Loucy (cell line): ENCODE measurements at regions not wholly inside any gene's neighbourhood (a gene's known extent, or its start where the extent isn't known, plus 50 kb on each side); places are given as distances from the start of the nearest gene placed in this dataset.

Source experiments
- H2AFZ ChIP-seq: fragments of 200-600 bp; sonication (generic); 2 replicates; pipeline ENCODE4 v1.6.0; 2016; ENCODE audit warnings: antibody characterized with exemption, mild to moderate bottlenecking, low read length, moderate library complexity
- H3F3A ChIP-seq: fragments of 200-600 bp; 2 replicates; pipeline ENCODE4 v1.6.0; 2016; ENCODE audit warnings: antibody characterized with exemption, low read depth, mild to moderate bottlenecking
- H3K27me3 ChIP-seq: fragments of 200-600 bp; sonication (generic); 2 replicates; pipeline ENCODE4 v1.6.1; 2014; ENCODE audit warnings: low read length, mild to moderate bottlenecking; ENCODE audit not compliant: insufficient read depth, poor library complexity, severe bottlenecking
- H3K36me3 ChIP-seq: fragments of 200-600 bp; sonication (generic); 2 replicates; pipeline ENCODE4 v1.6.1; 2016; ENCODE audit warnings: low read length; ENCODE audit not compliant: insufficient read depth
- H3K4me1 ChIP-seq: fragments of 200-600 bp; sonication (generic); 2 replicates; pipeline ENCODE4 v1.5.1; 2014; ENCODE audit warnings: low read length, mild to moderate bottlenecking; ENCODE audit not compliant: insufficient read depth, poor library complexity, severe bottlenecking
- H3K4me2 ChIP-seq: fragments of 200-600 bp; sonication (generic); 2 replicates; pipeline ENCODE4 v1.6.0; 2014; ENCODE audit warnings: antibody characterized with exemption, low read length, low read depth, mild to moderate bottlenecking; ENCODE audit not compliant: poor library complexity, severe bottlenecking
- H3K4me3 ChIP-seq: fragments of 200-600 bp; sonication (generic); 2 replicates; pipeline ENCODE4 v1.5.1; 2014; ENCODE audit warnings: low read length, mild to moderate bottlenecking, mixed read lengths; ENCODE audit not compliant: poor library complexity, severe bottlenecking
- H3K79me2 ChIP-seq: fragments of 200-600 bp; sonication (generic); 2 replicates; pipeline ENCODE4 v1.6.1; 2014; ENCODE audit warnings: low read length; ENCODE audit not compliant: insufficient read depth
- H3K9ac ChIP-seq: fragments of 200-600 bp; sonication (generic); 2 replicates; pipeline ENCODE4 v1.6.0; 2014; ENCODE audit warnings: mild to moderate bottlenecking, low read depth, low read length, moderate library complexity; ENCODE audit not compliant: poor library complexity, severe bottlenecking
- H3K9me2 ChIP-seq: fragments of 200-600 bp; sonication (generic); replicated peaks from 2 replicates; pipeline ENCODE4 v1.6.1; 2016; ENCODE audit warnings: low read depth, low read length, mixed read lengths
- H3K9me3 ChIP-seq: fragments of 200-600 bp; sonication (generic); 2 replicates; pipeline ENCODE4 v1.6.1; 2014; ENCODE audit warnings: mild to moderate bottlenecking, antibody characterized with exemption, low read length, low read depth; ENCODE audit not compliant: insufficient read depth
- H4K20me1 ChIP-seq: fragments of 200-600 bp; sonication (generic); 2 replicates; pipeline ENCODE4 v1.6.0; 2014; ENCODE audit warnings: antibody characterized with exemption, low read length, mild to moderate bottlenecking; ENCODE audit not compliant: insufficient read depth, poor library complexity, severe bottlenecking
- EZH2phosphoT487 ChIP-seq: fragments of 200-600 bp; IDR thresholded peaks from 2 replicates; pipeline ENCODE4 v1.6.1; 2018; ENCODE audit warnings: antibody characterized with exemption, mild to moderate bottlenecking, moderate library complexity, borderline replicate concordance
- TF ChIP-seq, protein P1 (sequence below): fragments of 200-600 bp; sonication (generic); conservative IDR thresholded peaks from 2 replicates; pipeline ENCODE4 v1.5.1; 2014; ENCODE audit warnings: mild to moderate bottlenecking, antibody characterized with exemption, low read length

DNA sequence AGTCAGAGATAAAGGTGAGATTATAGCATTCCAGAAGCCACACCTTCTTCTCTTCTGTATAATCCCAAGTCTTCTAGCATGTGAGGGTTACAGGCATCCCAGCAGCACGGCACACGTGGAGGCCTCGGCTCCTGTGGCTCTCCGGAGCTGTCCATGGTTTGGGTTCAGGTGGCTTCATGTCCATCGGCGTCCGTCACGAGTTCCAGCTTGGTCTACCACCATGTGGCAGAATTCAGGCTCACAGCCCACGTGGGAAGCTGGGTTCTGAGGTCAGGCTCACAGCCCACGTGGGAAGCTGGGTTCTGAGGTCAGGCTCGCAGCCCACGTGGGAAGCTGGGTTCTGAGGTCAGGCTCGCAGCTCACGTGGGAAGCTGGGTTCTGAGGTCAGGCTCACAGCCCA is 378.3 kb upstream of the SALL3 start:
- no peaks in the 10 kb centered on the region for H3K4me1 ChIP-seq
- no peak overlapping the region for H3K4me3 ChIP-seq
- H2AFZ ChIP-seq = no peak overlapping the region
- no peaks in the 10 kb centered on the region for H4K20me1 ChIP-seq
- no peaks in the 10 kb centered on the region for H3K27me3 ChIP-seq
- no peak overlapping the region for H3K9ac ChIP-seq
- H3K79me2 ChIP-seq = no peaks in the 10 kb centered on the region
- no peaks in the 10 kb centered on the region for H3K9me2 ChIP-seq
- H3K9me3 ChIP-seq = peaks cover 16% of the 10 kb centered on the region; the same call in 1 of the 2 replicates
- H3K4me2 ChIP-seq = no peak overlapping the region
- no peaks in the 10 kb centered on the region for H3K36me3 ChIP-seq
- no peak for TF ChIP-seq EZH2phosphoT487
- TF ChIP-seq, protein P1, sequence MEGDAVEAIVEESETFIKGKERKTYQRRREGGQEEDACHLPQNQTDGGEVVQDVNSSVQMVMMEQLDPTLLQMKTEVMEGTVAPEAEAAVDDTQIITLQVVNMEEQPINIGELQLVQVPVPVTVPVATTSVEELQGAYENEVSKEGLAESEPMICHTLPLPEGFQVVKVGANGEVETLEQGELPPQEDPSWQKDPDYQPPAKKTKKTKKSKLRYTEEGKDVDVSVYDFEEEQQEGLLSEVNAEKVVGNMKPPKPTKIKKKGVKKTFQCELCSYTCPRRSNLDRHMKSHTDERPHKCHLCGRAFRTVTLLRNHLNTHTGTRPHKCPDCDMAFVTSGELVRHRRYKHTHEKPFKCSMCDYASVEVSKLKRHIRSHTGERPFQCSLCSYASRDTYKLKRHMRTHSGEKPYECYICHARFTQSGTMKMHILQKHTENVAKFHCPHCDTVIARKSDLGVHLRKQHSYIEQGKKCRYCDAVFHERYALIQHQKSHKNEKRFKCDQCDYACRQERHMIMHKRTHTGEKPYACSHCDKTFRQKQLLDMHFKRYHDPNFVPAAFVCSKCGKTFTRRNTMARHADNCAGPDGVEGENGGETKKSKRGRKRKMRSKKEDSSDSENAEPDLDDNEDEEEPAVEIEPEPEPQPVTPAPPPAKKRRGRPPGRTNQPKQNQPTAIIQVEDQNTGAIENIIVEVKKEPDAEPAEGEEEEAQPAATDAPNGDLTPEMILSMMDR = no peak
- H3F3A ChIP-seq = no peaks in the 10 kb centered on the region

DNA sequence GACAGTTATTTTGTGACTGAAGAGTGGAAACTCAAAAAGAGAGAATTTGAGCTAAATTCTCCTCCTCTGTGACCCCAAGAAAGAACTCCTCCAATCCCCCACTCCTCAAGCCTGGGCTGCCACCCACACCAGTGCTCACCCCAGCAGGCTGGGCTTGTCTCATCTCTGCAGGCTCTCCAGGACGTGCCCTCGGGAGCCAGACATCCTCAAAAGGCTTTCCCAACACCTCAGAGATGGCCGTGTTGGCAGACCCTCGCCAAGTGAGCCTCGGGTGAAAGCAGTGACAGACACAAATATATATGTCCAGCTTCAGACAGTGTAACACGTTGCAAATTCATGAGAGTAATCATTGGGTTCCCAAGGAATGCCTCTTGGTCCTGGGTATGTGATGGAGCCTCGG is 377.7 kb upstream of the SALL3 start:
- Histone ChIP-seq H4K20me1 (no peaks in the 10 kb centered on the region), H3K36me3 (no peaks in the 10 kb centered on the region), H3K79me2 (no peaks in the 10 kb centered on the region), H3K27me3 (no peaks in the 10 kb centered on the region), H3K9ac (no peak overlapping the region), H2AFZ (no peak overlapping the region), H3K9me3 (peaks cover 14% of the 10 kb centered on the region; the same call in 1 of the 2 replicates), H3K4me3 (no peak overlapping the region), H3F3A (no peaks in the 10 kb centered on the region), H3K9me2 (no peaks in the 10 kb centered on the region), H3K4me1 (no peaks in the 10 kb centered on the region), H3K4me2 (no peak overlapping the region)
- no peak for TF ChIP-seq EZH2phosphoT487
- TF ChIP-seq, protein P1 = no peak

DNA sequence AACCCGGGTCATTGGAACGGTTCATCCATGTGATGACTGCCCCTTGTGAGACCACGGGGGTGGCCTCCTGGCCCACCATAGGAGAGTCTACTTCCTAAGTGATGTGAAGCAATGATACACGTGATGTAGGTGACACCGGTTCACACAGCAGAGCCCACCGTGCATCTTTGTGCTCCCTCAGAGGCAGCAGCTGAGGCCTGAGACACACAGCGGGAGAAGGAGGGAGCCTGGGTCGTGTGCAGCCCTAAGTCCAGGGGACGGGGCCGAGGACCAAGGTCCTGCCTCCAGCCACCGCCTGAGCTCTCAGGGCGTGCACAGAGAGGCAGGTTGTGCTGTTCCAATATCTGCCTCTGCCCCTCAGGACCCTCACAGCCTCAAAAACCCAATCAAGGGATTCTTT is 377.2 kb upstream of the SALL3 start:
- H3K9me3 ChIP-seq = peaks cover 14% of the 10 kb centered on the region; the same call in 1 of the 2 replicates
- no peak overlapping the region for H2AFZ ChIP-seq
- no peaks in the 10 kb centered on the region for H3F3A ChIP-seq
- H3K36me3 ChIP-seq = no peaks in the 10 kb centered on the region
- H3K9me2 ChIP-seq = no peaks in the 10 kb centered on the region
- no peak overlapping the region for H3K9ac ChIP-seq
- no peaks in the 10 kb centered on the region for H3K27me3 ChIP-seq
- H3K4me1 ChIP-seq = no peaks in the 10 kb centered on the region
- TF ChIP-seq, protein P1 = no peak
- no peak for TF ChIP-seq EZH2phosphoT487
- H3K4me2 ChIP-seq = no peak overlapping the region
- H3K4me3 ChIP-seq = no peak overlapping the region
- H3K79me2 ChIP-seq = no peaks in the 10 kb centered on the region
- no peaks in the 10 kb centered on the region for H4K20me1 ChIP-seq
